ENCODE measurements at regions not wholly inside any gene's neighbourhood (a gene's known extent, or its start where the extent isn't known, plus 50 kb on each side); places are given as distances from the start of the nearest gene placed in this dataset.

DNA sequence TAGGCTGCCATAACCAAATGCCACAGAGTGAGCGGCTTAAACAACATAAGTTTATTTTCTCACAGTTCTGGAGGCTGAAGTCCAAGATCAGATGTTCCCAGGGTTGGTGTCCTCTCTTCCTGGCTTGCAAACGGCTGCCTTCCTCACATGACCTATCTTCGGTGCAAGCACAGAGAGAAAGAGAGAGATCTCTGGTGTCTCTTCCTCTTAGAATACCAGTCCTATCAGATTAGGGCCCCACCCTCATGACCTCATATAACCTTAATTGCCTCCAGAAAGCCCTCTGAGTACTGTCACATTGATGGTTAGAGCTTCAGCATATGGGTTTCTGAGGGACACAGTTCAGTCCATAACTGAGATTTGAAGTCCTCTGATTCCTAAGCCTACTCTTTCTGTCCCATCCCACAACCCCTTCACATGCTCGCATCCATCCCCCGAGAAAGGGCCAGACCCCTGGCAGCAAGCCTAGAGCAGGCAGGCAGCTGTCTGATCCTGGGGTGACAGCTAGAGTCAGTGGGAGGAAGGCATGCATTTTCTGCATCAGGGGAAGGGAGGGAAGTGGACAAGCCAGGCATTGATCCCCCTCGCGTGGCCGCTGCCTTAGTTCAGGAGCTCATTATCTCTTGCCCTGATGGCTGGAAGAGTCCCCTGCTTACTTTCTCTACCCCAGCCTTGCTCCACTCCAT lies 114.1 kb downstream of the FAR1 start:
- 0 out of 2 replicates have a peak, but pooled peaks cover 6% of the 10 kb centered on the region for H3K4me1 ChIP-seq (ENCODE audit: insufficient read depth, low read length)
- H3K79me2 ChIP-seq (ENCODE audit: insufficient read depth, low read length), result no peaks in the 10 kb centered on the region
- no peak overlapping the region for H3K27ac ChIP-seq (ENCODE audit: extremely low read length, insufficient read depth, low read length)
- BruUV-seq (replicated peaks), result no TSS peak
- H2AFZ ChIP-seq (ENCODE audit: low read length), result no peak overlapping the region
- ATAC-seq (no peak), DNase-seq (ENCODE audit: low spot score) (no peak), FAIRE-seq (no peak)
- H3K4me3 ChIP-seq (replicated peaks in 1 of 3; ENCODE audit: insufficient read depth in 1 of 3, low read depth in 2 of 3, low read length in 3 of 3), result no peak overlapping the region
- no peak overlapping the region for H3K9ac ChIP-seq (ENCODE audit: insufficient read depth, low read depth, low read length)
- 12% methylated on average over 8 of the region's 8 CpGs for WGBS (ENCODE audit: low lambda C conversion rate)
- no peaks in the 10 kb centered on the region for H3K9me3 ChIP-seq (ENCODE audit: low read length)
- no peaks in the 10 kb centered on the region for H3K36me3 ChIP-seq (replicated peaks in 1 of 2; ENCODE audit: control insufficient read depth in 1 of 2, insufficient read depth in 2 of 2, low read length in 2 of 2)
- H3K27me3 ChIP-seq (ENCODE audit: control insufficient read depth in 1 of 2, insufficient read depth in 2 of 2, low read length in 2 of 2), result peaks cover 0 to 3% of the 10 kb centered on the region in 2 experiments; a peak in 1 of 5 replicates
- no peak overlapping the region for H3K4me2 ChIP-seq (ENCODE audit: low read depth, low read length)
- CTCF ChIA-PET (ENCODE audit: low intra/inter-chr PET ratio, low total read pairs), result no interaction called here
- no peaks in the 10 kb centered on the region for H4K20me1 ChIP-seq (ENCODE audit: insufficient read depth, low read length)
- POLR2A ChIA-PET, result no interaction called here
- in situ Hi-C loops (cut with HindIII; ENCODE audit: extremely low pct_ligation_motif_present, low pct_unique_long_range_greater_than_20kb), result no loop called here
- intact Hi-C loops (cut with micrococcal nuclease; ENCODE audit: unreplicated experiment), result no loop called here
- TF ChIP-seq SMYD3 (CRISPR knock-in tag; IDR thresholded peaks at IDR 0.05) (no peak), KDM4B (CRISPR knock-in tag; IDR thresholded peaks at IDR 0.05) (no peak), KDM5B (CRISPR knock-in tag; IDR thresholded peaks at IDR 0.05; ENCODE audit: borderline replicate concordance) (no peak), ZNF432 (CRISPR knock-in tag; IDR thresholded peaks at IDR 0.05; ENCODE audit: borderline replicate concordance) (no peak), FOXA3 (CRISPR knock-in tag; IDR thresholded peaks at IDR 0.05) (no peak), SAFB2 (CRISPR knock-in tag; IDR thresholded peaks at IDR 0.05; ENCODE audit: borderline replicate concordance, low read depth) (no peak), ZNF547 (CRISPR knock-in tag; IDR thresholded peaks at IDR 0.05) (no peak)
- TF ChIP-seq, protein P1, sequence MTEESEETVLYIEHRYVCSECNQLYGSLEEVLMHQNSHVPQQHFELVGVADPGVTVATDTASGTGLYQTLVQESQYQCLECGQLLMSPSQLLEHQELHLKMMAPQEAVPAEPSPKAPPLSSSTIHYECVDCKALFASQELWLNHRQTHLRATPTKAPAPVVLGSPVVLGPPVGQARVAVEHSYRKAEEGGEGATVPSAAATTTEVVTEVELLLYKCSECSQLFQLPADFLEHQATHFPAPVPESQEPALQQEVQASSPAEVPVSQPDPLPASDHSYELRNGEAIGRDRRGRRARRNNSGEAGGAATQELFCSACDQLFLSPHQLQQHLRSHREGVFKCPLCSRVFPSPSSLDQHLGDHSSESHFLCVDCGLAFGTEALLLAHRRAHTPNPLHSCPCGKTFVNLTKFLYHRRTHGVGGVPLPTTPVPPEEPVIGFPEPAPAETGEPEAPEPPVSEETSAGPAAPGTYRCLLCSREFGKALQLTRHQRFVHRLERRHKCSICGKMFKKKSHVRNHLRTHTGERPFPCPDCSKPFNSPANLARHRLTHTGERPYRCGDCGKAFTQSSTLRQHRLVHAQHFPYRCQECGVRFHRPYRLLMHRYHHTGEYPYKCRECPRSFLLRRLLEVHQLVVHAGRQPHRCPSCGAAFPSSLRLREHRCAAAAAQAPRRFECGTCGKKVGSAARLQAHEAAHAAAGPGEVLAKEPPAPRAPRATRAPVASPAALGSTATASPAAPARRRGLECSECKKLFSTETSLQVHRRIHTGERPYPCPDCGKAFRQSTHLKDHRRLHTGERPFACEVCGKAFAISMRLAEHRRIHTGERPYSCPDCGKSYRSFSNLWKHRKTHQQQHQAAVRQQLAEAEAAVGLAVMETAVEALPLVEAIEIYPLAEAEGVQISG (CRISPR knock-in tag; IDR thresholded peaks at IDR 0.05), result no peak
- TF ChIP-seq, protein P2, sequence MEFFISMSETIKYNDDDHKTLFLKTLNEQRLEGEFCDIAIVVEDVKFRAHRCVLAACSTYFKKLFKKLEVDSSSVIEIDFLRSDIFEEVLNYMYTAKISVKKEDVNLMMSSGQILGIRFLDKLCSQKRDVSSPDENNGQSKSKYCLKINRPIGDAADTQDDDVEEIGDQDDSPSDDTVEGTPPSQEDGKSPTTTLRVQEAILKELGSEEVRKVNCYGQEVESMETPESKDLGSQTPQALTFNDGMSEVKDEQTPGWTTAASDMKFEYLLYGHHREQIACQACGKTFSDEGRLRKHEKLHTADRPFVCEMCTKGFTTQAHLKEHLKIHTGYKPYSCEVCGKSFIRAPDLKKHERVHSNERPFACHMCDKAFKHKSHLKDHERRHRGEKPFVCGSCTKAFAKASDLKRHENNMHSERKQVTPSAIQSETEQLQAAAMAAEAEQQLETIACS (CRISPR knock-in tag; IDR thresholded peaks at IDR 0.05), result no peak
